Activated naive CD8-positive, alpha-beta T cell treated with anti-CD3 and anti-CD28 coated beads for 36 hours (primary cell): ENCODE measurements at regions not wholly inside any gene's neighbourhood (a gene's known extent, or its start where the extent isn't known, plus 50 kb on each side); places are given as distances from the start of the nearest gene placed in this dataset.

Experiments used
- DNase-seq: peaks from one replicate; pipeline ENCODE4 v3.0.0; 2021
- H3K27ac Mint-ChIP-seq: one replicate; pipeline ENCODE4 v1.8.0; 2022; ENCODE audit warnings: mild to moderate bottlenecking, moderate library complexity, mixed read lengths
- H3K27me3 Mint-ChIP-seq: one replicate; pipeline ENCODE4 v1.8.0; 2022; ENCODE audit warnings: mild to moderate bottlenecking, mixed read lengths
- H3K36me3 Mint-ChIP-seq: one replicate; pipeline ENCODE4 v1.8.0; 2021; ENCODE audit warnings: mild to moderate bottlenecking, mixed read lengths
- H3K4me1 Mint-ChIP-seq: one replicate; pipeline ENCODE4 v1.8.0; 2021; ENCODE audit warnings: mixed read lengths
- H3K4me3 Mint-ChIP-seq: one replicate; pipeline ENCODE4 v1.8.0; 2022; ENCODE audit warnings: mild to moderate bottlenecking, moderate library complexity, mixed read lengths
- H3K9me3 Mint-ChIP-seq: one replicate; pipeline ENCODE4 v1.8.0; 2022; ENCODE audit warnings: mixed read lengths

DNA sequence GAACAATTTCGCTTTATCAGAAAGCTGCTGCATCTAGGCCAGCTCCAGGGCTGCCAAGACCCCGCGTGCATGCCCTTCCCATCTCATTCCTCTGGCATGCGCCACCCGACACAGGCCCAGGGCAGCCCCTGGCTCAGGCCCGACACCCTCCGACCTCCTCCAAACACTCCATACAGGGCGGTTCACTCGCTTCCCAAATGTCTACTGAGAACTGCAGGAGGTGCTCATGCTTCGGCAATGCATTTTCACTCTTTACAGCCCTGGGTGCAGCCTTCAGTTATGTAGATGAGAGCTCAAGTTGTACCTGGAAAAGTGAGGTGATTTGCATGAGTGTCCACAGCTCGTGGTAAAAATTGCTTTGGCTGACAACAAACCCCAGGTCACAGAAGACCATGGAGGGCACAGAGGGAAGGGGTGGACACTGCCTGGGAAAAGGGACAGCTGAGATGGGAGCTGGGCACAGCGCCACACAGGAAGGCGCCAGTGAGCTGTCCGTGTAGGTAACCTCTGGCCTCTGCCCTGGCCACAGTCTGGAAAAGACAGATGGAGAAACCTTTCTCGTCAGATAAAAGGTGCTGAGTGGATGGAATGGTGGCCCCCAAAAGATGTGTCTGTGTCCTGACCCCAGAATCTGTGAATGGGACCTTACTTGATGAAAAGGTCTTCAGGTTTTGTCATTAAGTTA, 1351.9 kb downstream of the BRD1 start:
- peaks cover 18% of the 10 kb centered on the region for H3K27me3 Mint-ChIP-seq
- no peaks in the 10 kb centered on the region for H3K36me3 Mint-ChIP-seq
- no peak overlapping the region for H3K4me3 Mint-ChIP-seq
- no peak for DNase-seq
- no peak overlapping the region for H3K27ac Mint-ChIP-seq
- no peaks in the 10 kb centered on the region for H3K4me1 Mint-ChIP-seq
- H3K9me3 Mint-ChIP-seq, result peaks cover 1% of the 10 kb centered on the region

DNA sequence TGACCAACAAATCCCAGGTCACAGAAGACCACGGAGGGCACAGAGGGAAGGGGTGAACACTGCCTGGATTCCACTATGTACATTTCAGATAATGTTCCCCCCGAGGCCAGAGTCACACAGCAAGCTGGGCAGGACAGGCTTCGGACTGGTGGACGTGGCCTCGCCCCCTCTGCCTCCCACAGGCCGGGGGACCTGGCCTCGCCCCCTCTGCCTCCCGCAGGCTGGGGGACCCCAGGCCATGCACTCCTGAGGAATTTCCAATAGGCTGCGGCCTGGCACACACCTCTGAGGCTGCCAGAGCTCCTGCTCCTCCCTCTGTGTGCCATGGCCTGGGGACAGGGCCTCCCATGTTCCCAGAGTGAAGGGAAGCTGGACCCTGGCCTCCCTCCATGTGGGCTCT, 1352.8 kb downstream of the BRD1 start:
- Mint-ChIP-seq H3K4me3 (no peak overlapping the region), H3K4me1 (no peaks in the 10 kb centered on the region), H3K27ac (no peak overlapping the region), H3K36me3 (no peaks in the 10 kb centered on the region), H3K9me3 (peaks cover 1% of the 10 kb centered on the region), H3K27me3 (peaks cover 18% of the 10 kb centered on the region)
- DNase-seq, result no peak

DNA sequence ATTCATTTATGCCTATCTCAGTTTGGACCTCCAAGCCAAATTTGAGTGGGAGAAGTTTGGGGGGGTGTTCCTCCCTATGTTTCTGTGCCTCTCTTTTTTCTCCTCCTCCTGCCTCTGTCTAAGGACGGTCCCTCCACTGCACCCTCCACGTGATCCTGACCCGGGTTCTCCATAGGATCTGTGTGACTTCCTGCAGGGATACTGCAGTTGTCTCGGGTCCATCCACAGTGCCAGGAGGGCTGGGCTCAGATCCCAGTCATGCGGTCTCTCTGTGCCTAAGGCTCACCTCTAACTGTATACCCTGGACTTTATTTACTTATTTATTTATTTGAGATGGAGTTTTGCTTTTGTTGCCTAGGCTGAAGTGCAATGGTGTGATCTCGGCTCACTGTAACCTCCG, 1354.5 kb downstream of the BRD1 start:
- no peak for DNase-seq
- H3K27me3 Mint-ChIP-seq, result peaks cover 18% of the 10 kb centered on the region
- no peaks in the 10 kb centered on the region for H3K36me3 Mint-ChIP-seq
- peaks cover 1% of the 10 kb centered on the region for H3K9me3 Mint-ChIP-seq
- no peak overlapping the region for H3K4me3 Mint-ChIP-seq
- H3K27ac Mint-ChIP-seq, result no peak overlapping the region
- no peaks in the 10 kb centered on the region for H3K4me1 Mint-ChIP-seq

GRCh38 chr22:48464246-48464645, 1363.4 kb downstream of the BRD1 start:
- no peaks in the 10 kb centered on the region for H3K9me3 Mint-ChIP-seq
- H3K36me3 Mint-ChIP-seq, result no peaks in the 10 kb centered on the region
- no peak overlapping the region for H3K27ac Mint-ChIP-seq
- H3K4me1 Mint-ChIP-seq, result no peaks in the 10 kb centered on the region
- H3K4me3 Mint-ChIP-seq, result no peak overlapping the region
- H3K27me3 Mint-ChIP-seq, result peaks cover 4% of the 10 kb centered on the region
- DNase-seq, result no peak

GRCh38 chr22:48459859-48460823, 1367.5 kb downstream of the BRD1 start:
- Mint-ChIP-seq H3K9me3 (no peaks in the 10 kb centered on the region), H3K27ac (no peak overlapping the region), H3K4me3 (no peak overlapping the region), H3K27me3 (peaks cover 9% of the 10 kb centered on the region), H3K36me3 (no peaks in the 10 kb centered on the region), H3K4me1 (no peaks in the 10 kb centered on the region)
- DNase-seq, result no peak

DNA sequence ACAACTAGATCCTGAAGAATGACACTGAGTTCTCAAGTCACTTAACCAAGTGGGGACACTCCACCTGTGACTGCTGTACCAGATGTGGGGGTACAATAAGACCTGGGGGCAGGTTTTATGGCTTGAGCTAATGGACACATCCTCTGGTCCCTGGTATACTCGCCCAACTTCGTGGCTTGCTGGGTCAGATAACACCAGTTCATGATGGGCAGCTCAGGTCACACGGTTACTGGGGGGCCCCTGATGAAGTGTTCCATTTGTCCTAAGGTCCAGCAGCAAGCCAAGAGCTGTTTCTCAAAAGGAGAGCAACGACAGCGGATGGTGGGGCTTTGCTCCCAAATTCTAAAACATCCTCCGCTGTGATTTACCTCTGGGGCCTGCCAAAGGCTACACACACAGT, 1368.4 kb downstream of the BRD1 start:
- Mint-ChIP-seq H3K27me3 (peaks cover 6% of the 10 kb centered on the region), H3K4me1 (no peaks in the 10 kb centered on the region), H3K27ac (no peak overlapping the region), H3K9me3 (no peaks in the 10 kb centered on the region), H3K36me3 (no peaks in the 10 kb centered on the region), H3K4me3 (no peak overlapping the region)
- DNase-seq, result no peak

DNA sequence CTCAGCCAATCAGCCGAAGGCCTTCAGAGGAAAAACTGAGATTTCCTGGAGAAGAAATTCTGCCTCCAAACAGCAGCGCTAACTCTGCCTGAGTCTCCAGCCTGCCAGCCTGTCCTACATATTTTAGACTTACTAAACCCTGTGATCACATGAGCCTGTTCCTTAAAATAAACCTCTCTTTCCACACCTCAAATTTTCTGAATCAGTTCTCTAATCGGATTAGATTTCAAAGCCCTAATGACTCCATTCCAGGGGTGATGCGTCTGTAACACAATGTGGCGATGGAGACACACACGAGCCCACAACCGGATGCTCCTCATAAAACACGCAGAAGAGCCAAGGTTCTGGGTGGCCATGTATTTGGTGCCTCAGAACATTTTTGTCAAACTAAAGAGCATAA, 1371.2 kb downstream of the BRD1 start:
- Mint-ChIP-seq H3K27ac (no peak overlapping the region), H3K4me1 (no peaks in the 10 kb centered on the region)

DNA sequence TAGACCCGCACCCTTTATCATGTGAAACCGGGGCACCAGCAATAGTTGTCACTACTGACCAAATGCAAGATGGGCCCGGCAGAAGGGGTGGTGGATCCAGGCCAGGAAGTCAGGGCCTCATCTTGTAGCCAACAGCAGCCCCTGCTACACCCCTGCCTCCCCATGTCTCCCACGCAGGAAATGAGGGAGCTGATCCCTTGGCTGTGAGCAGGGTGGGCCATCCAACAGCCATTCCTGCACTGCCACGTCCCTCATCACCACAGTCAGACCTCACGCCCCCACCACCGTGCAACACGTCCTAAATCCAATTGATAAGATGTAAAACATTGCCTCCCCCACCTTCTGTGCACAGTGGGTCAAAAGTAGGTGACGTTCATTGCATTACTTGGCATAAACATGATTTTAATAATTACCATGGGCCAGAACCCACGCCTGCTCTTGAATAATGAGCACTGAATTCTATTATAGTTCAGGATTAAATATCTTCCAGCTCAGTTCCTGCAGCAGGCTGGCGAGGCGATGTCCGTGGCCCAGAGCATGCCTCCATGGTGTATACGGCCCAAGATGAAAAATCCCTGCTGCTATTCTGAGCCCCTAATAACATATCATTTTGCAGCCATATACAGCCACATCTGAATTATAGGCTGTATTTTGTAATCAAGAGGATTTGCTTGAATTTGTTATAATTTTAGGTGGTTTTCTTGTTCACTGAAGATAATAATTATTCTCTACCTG, 1373.8 kb downstream of the BRD1 start:
- no peaks in the 10 kb centered on the region for H3K36me3 Mint-ChIP-seq
- no peak overlapping the region for H3K4me3 Mint-ChIP-seq
- no peaks in the 10 kb centered on the region for H3K4me1 Mint-ChIP-seq
- no peaks in the 10 kb centered on the region for H3K9me3 Mint-ChIP-seq
- H3K27ac Mint-ChIP-seq, result no peak overlapping the region
- H3K27me3 Mint-ChIP-seq, result peaks cover 4% of the 10 kb centered on the region
- DNase-seq, result no peak

More for the DNA sequence above, 1371.2 kb downstream of the BRD1 start:
- Mint-ChIP-seq H3K36me3 (no peaks in the 10 kb centered on the region), H3K9me3 (no peaks in the 10 kb centered on the region), H3K27me3 (peaks cover 4% of the 10 kb centered on the region), H3K4me3 (no peak overlapping the region)
- DNase-seq, result no peak

DNA sequence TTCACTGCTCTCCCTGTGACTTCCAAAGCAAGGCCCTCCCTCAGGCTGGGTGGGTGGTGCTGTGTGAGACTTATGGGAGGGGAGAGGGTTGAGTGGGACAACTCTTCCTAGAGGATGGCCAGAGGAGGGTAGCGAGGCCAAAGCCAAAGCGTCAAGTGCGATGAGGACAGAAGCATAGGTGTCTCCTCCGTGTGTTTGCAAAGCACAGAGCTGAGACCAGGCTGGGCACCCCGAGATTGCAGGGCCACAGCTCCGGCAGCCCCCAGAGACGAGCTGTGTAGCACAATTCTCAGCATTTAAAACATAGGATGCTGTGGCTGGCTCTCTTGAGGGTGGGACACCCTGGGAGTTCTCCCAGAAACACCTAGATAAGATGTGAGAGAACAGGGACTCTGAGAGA, 1374.5 kb downstream of the BRD1 start:
- no peak for DNase-seq

DNA sequence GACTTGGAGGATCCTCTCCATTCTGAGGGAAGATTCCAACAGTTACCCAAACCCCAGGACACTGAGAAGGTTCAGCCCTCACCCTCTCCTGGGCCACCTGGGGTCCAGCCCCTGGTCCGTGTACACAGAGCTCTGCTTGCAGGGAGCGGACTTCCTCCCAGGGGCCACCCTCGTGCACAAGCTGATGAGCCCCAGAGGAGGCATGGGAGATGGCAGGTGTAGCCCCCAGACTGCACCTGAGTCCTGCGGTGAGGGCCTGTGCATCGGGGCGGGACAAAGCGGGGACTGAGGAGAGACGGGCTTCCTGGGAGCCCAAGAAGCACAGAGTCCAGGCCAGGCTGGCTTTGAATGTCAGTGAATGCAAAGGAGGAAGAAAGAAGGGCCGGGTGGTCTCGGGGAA, 1374.9 kb downstream of the BRD1 start:
- H3K27me3 Mint-ChIP-seq, result peaks cover 4% of the 10 kb centered on the region
- H3K36me3 Mint-ChIP-seq, result no peaks in the 10 kb centered on the region
- no peak overlapping the region for H3K4me3 Mint-ChIP-seq
- DNase-seq, result no peak
- no peaks in the 10 kb centered on the region for H3K4me1 Mint-ChIP-seq
- no peaks in the 10 kb centered on the region for H3K9me3 Mint-ChIP-seq
- H3K27ac Mint-ChIP-seq, result no peak overlapping the region

More for the DNA sequence above, 1374.5 kb downstream of the BRD1 start:
- no peaks in the 10 kb centered on the region for H3K9me3 Mint-ChIP-seq
- H3K4me1 Mint-ChIP-seq, result no peaks in the 10 kb centered on the region
- H3K27ac Mint-ChIP-seq, result no peak overlapping the region
- peaks cover 4% of the 10 kb centered on the region for H3K27me3 Mint-ChIP-seq
- H3K4me3 Mint-ChIP-seq, result no peak overlapping the region
- H3K36me3 Mint-ChIP-seq, result no peaks in the 10 kb centered on the region

GRCh38 chr22:48451891-48452290, 1375.8 kb downstream of the BRD1 start:
- no peaks in the 10 kb centered on the region for H3K4me1 Mint-ChIP-seq
- no peak overlapping the region for H3K4me3 Mint-ChIP-seq
- no peak overlapping the region for H3K27ac Mint-ChIP-seq
- H3K27me3 Mint-ChIP-seq, result peaks cover 4% of the 10 kb centered on the region
- no peaks in the 10 kb centered on the region for H3K9me3 Mint-ChIP-seq
- H3K36me3 Mint-ChIP-seq, result no peaks in the 10 kb centered on the region
- DNase-seq, result no peak

DNA sequence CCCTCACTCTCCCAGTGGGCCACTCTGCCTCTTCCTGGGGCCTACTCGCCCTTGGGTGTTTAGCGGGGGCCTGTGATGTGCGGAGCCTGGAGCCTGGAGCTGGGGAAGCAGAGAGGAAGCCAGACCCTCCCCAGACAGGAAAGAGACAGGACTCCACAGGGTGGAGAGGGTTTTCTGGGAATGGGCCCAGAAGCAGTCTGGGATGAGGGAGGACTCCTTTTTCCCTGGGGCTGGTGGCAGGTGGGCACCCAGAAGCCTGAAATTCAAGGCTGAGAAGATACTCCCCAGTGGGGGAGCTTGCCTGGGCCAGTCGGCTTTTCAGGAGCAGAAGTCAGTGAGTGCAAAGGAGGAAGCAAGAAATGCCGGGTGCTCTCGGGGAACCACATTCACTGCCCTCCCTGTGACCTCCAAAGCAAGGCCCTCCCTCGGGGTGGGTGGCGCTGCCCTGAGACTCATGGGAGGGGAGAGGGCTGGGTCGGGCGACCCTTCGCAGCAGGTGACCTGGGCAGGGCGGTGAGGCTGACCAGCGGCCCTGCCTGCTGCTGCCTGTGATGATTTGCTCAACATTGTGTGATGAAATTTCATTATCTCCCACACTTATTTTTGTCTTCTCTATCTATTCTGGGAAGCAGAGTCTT, 1377.4 kb downstream of the BRD1 start:
- H3K36me3 Mint-ChIP-seq, result no peaks in the 10 kb centered on the region
- H3K27me3 Mint-ChIP-seq, result no peaks in the 10 kb centered on the region
- no peaks in the 10 kb centered on the region for H3K4me1 Mint-ChIP-seq
- H3K27ac Mint-ChIP-seq, result no peak overlapping the region
- no peak for DNase-seq
- H3K9me3 Mint-ChIP-seq, result no peaks in the 10 kb centered on the region
- H3K4me3 Mint-ChIP-seq, result no peak overlapping the region

DNA sequence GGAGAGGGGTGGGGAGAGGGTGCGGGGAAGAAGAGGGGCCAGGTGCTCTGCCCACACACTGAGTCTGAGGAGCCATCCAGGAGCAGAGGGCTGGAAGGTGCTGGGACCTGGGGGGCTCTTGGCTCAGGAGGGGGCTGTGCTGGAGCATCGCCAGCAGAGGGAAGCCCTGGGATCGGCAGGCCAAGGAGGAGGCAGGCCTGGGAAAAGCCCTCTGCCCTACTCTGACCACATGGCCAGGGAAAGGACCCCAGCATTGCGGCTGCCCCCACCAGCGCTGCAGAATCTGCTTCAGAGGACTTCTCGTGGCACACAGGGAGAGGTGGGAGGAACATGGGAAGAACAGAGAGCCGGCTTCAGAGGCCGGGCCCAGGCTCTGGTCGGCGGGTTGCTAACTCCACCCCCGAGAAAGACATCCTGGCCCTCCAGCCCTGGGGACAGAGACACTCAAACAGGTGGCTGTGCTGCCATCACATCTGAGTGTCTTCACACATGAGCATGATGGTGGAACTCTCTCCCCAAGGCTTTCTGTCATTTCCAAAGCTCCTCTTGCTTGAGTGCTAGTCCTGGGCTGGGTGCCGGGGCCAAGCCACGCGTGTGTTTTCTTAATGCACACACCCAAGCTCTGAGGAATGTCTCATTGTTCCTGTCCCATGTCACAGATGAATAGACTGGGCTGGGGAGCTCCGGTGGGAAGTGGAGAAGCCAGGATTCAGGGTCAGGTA, 1378.0 kb downstream of the BRD1 start:
- Mint-ChIP-seq H3K4me3 (no peak overlapping the region), H3K36me3 (no peaks in the 10 kb centered on the region), H3K9me3 (no peaks in the 10 kb centered on the region), H3K4me1 (no peaks in the 10 kb centered on the region), H3K27me3 (no peaks in the 10 kb centered on the region), H3K27ac (no peak overlapping the region)
- DNase-seq, result no peak

DNA sequence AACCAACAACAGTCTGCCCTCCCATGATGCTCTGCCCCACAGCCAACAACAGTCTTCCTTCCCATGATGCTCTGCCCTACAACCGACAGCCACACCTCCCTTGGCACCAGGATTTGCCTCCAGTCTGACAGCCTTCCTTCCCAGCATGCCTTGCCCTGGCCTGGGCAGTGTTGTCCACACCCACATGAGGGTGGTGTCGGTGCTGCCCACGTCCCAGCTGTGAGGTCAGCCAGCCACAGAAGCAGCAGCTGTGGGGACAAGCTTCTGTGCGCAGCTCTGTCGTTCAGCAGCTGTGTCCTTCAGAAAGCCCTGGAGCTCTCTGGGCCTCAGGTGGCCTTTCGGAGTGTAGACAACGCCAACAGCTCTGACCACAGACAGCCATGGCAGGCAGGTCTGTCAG, 1378.9 kb downstream of the BRD1 start:
- Mint-ChIP-seq H3K27me3 (no peaks in the 10 kb centered on the region), H3K36me3 (no peaks in the 10 kb centered on the region), H3K9me3 (no peaks in the 10 kb centered on the region), H3K4me1 (no peaks in the 10 kb centered on the region), H3K27ac (no peak overlapping the region), H3K4me3 (no peak overlapping the region)
- no peak for DNase-seq
